ENCODE measurements at regions not wholly inside any gene's neighbourhood (a gene's known extent, or its start where the extent isn't known, plus 50 kb on each side); places are given as distances from the start of the nearest gene placed in this dataset.
"Not testable (repeated sequence)": the region's sequence is repeated elsewhere in the genome, so short reads cannot be mapped to it uniquely, and the experiment has no call there.

DNA sequence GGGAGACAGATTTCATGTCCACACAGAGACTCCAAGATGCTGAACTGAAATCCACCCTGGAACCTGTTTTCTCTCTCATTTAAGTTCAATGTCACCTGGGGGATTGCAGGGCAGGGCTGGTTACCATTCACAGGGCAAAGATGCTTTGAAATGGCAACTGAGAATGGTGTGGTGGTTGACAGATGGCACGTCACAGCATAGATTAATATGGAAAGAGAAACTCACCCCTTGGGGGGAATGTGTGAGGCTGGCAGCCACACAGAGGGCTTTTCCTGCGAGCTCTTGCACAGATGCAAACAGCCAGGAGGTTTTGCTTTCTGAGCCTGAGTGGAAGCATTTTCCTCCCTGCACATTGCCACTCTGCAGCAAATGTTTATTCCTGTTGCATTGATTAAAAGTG lies 167.3 kb upstream of the OSBPL11 start:
- not testable (repeated sequence) for H3K27ac Mint-ChIP-seq; H3K4me3 Mint-ChIP-seq; H3K9me3 Mint-ChIP-seq; H3K36me3 Mint-ChIP-seq (ENCODE audit: low read depth); H3K4me1 Mint-ChIP-seq (ENCODE audit: low read depth)
- H3K27me3 Mint-ChIP-seq (ENCODE audit: low read depth): peaks cover 40% of the 10 kb centered on the region

DNA sequence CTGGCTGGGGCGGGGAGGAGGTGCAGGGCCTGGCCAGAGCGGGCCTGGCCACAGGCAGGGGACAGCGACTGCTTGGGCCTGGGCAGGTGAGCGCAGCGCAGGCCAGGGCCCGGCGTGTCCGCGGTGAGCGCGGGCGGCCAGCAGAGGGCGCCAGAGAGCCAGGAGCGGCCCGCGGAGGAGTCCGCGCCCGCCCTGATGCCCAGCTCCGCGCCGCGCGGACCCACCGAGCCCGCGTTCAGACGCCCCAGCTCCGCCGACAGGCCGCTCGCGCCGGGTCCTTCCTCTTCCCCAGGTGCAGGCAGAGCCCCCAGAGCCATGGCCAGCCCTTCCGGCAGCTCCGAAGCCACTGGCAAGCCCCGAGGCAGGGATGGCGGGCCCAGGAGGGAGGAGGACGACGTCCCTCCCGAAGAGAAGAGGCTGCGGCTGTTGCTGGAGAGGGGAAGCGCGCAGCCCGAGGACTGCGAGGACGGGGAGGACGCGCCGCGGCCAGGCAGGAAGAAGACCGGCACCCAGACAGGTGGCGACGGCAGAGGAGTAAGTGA lies 171.1 kb upstream of the OSBPL11 start:
- Mint-ChIP-seq H3K4me3 (peak overlapping the region; percentile 40), H3K27me3 (ENCODE audit: low read depth) (peaks cover 38% of the 10 kb centered on the region)
- H3K9me3 Mint-ChIP-seq; H3K27ac Mint-ChIP-seq; H3K4me1 Mint-ChIP-seq (ENCODE audit: low read depth); H3K36me3 Mint-ChIP-seq (ENCODE audit: low read depth): not testable (repeated sequence)

DNA sequence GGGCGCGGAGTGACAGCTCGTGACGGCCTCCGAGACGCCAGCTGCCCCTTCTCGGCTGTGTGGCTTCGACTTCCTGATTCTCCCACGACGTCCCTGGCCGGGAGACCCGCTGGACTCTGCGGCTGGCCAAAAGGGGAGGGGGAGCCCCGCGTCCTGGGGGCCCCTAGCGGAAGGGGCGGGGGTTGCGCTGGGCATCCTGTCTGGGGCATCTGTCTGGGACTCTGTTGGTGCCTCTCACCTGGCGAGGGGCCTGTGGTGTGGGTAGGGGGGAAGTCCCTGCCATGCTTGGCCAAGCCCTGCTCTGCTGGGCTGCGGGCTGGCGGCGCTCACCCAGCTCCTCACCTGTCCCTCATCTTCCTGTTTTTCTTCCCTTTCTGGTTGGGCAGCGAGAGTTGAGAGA lies 171.6 kb upstream of the OSBPL11 start:
- Mint-ChIP-seq H3K27me3 (ENCODE audit: low read depth) (peaks cover 35% of the 10 kb centered on the region), H3K4me3 (peak overlapping the region; percentile 76)
- not testable (repeated sequence) for H3K4me1 Mint-ChIP-seq (ENCODE audit: low read depth); H3K36me3 Mint-ChIP-seq (ENCODE audit: low read depth); H3K27ac Mint-ChIP-seq; H3K9me3 Mint-ChIP-seq

DNA sequence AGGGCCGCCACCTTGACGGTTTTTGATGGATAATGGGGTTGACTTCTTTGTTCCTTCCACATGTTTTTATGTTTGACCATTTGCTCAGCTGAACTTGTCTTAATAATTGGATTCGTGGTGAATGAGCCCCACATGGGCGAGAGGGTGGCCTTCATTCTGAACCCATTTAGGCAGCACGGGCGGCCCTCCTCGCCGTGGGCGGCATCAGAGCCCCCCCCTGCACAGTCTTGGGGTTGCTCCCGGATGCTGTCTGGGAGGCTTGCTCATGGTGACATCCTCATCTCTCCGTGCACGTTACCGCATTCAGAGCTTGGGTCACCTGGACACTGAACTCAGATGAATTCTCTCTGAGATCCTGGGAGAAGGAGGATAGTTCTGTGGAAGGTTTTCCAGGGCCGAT lies 172.3 kb upstream of the OSBPL11 start:
- Mint-ChIP-seq H3K4me1 (ENCODE audit: low read depth) (no peaks in the 10 kb centered on the region), H3K27ac (no peak overlapping the region), H3K9me3 (no peaks in the 10 kb centered on the region), H3K27me3 (ENCODE audit: low read depth) (peaks cover 29% of the 10 kb centered on the region), H3K4me3 (peak overlapping the region; percentile 76), H3K36me3 (ENCODE audit: low read depth) (no peaks in the 10 kb centered on the region)

DNA sequence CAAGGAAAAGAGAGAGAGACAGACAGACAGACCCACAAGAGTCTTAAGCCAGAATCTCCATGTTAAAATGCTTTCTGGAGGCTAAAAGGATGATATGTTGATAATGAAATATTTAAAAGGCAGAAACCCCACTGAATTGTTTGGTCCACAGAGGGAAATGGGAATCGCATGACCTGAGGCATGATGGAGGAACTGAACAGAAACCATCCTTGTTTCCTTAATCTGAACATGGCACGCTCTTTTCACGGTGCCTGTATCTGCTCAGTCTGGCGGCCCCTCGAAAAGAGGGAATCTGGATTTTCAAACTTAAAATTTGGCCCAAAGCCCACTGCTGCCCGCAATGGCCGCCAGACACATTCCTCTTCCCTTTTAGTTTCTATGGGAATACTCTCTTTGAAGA lies 173.5 kb upstream of the OSBPL11 start:
- H3K27me3 Mint-ChIP-seq (ENCODE audit: low read depth): peaks cover 29% of the 10 kb centered on the region
- not testable (repeated sequence) for H3K4me1 Mint-ChIP-seq (ENCODE audit: low read depth); H3K27ac Mint-ChIP-seq; H3K9me3 Mint-ChIP-seq; H3K36me3 Mint-ChIP-seq (ENCODE audit: low read depth); H3K4me3 Mint-ChIP-seq

DNA sequence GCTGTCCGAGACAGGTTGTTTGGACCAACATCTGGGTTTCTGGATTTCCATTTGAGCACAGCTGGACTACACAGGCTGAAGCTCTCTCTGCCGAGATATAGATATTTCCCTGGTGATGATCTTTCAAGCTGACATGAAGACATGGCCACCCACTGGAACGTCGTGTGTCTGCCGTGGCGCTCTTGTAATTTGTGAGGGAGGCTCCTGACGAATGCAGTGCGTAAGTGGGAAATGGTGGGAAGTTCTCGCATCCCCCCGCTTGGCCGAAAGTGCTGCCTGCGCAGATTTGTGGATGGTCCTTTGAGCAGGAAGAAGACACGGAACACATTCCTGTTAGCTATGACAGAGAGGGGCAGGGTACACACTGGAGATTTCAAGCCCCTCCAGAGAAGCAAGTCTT lies 176.2 kb upstream of the OSBPL11 start:
- H3K9me3 Mint-ChIP-seq; H3K4me3 Mint-ChIP-seq; H3K27ac Mint-ChIP-seq; H3K4me1 Mint-ChIP-seq (ENCODE audit: low read depth); H3K27me3 Mint-ChIP-seq (ENCODE audit: low read depth); H3K36me3 Mint-ChIP-seq (ENCODE audit: low read depth): not testable (repeated sequence)

DNA sequence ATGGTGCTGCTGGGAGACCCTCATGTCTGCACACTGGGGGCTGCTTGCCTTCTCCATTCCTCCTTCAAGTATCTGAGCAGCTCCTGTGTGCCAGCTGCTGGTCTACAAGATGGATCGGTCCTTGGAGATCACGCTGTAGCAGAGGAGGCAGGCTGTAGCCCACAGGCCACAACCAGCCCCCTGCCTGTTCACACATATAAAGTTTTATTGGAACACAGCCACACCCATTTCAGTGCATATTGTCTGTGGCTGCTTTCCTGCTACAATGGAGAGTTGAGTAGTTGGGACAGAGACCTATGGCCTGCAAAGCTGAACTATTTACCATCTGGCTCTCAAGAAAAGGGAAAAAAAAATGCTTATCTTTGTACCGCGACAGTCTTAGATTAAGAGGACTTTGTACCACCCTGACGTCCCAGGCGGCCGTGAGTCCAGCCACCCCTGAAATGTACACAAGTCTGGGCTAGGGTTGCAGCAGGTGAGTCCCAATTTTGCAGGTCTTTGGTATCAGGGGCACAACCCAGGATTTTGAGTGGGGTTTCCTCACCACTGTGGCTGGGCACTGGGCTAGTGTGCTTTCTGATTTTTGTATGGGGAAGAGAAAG lies 179.2 kb upstream of the OSBPL11 start:
- H3K9me3 Mint-ChIP-seq: not testable (repeated sequence)

DNA sequence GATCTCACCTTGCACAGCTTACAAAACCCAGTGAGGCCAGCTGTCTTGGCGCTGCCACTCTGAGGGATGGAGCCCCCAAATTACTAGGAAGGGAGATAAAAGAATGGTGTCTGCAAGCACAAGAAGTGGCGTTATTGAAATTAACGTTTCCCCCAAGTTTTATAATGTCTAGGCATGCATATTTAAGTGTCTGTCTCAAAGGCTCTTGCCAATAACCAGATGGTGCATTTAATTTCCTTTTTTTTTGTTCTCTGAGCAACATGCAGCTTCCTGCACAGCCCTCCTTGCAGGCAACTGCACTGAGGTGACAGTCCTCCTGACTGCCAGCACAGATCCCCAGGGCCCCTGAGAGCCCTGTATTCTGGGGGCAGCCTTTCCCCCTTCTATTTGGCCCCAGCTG lies 179.8 kb upstream of the OSBPL11 start:
- not testable (repeated sequence) for H3K36me3 Mint-ChIP-seq (ENCODE audit: low read depth); H3K9me3 Mint-ChIP-seq; H3K27me3 Mint-ChIP-seq (ENCODE audit: low read depth); H3K4me1 Mint-ChIP-seq (ENCODE audit: low read depth); H3K27ac Mint-ChIP-seq; H3K4me3 Mint-ChIP-seq

More for the DNA sequence above, 179.2 kb upstream of the OSBPL11 start:
- H3K4me3 Mint-ChIP-seq; H3K27me3 Mint-ChIP-seq (ENCODE audit: low read depth); H3K4me1 Mint-ChIP-seq (ENCODE audit: low read depth); H3K27ac Mint-ChIP-seq; H3K36me3 Mint-ChIP-seq (ENCODE audit: low read depth): not testable (repeated sequence)

DNA sequence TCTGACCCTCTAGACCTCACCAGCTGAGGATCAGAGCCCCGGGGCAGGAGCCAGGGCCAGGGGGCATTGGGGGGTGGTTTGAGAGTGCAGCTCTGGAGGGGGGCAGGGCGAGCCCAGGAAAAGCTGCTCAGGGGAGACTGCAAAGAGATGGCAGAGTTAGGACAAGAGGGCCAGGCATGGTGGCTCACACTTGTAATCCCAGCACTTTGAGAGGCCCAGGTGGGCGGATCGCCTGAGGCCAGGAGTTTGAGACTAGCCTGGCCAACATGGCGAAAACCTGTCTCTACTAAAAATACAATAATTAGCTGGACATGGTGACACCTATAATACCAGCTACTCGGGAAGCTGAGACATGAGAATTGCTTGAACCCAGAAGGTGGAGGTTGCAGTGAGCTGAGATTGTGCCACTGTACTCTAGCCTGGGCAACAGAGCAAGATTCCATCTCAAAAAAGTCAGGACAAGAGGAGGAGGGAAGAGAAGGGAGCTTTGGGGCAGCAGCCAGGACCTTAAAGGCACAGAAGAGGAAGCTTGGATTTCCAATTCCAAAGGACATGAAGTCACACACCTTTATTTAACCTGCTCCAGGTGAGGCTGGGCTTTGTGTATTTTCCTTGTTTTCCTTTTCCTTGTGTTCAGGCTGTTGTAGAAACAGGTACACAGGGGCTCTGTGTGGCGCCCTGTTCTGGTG lies 180.5 kb upstream of the OSBPL11 start:
- not testable (repeated sequence) for H3K36me3 Mint-ChIP-seq (ENCODE audit: low read depth); H3K27ac Mint-ChIP-seq; H3K4me3 Mint-ChIP-seq; H3K9me3 Mint-ChIP-seq; H3K27me3 Mint-ChIP-seq (ENCODE audit: low read depth); H3K4me1 Mint-ChIP-seq (ENCODE audit: low read depth)

DNA sequence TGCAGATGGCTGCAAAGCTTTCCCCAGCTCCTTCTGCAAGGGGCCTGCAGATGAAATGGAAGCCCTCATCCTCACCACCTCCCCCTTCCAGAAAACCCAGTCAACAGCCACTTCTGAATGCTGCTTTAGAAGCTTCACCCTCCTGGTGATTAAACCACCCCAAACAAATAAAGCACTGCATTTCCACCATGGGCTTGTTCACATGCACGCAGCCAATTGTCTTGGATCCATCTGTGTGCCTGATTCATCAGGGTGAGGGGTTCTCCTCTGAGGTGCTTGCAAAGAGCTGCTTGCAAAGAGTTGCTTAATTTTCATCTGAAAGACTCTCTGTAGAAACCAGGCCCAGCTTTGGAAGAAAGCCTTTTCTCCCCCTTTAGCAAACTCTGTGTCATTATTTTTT lies 184.0 kb upstream of the OSBPL11 start:
- not testable (repeated sequence) for H3K9me3 Mint-ChIP-seq; H3K4me1 Mint-ChIP-seq (ENCODE audit: low read depth); H3K4me3 Mint-ChIP-seq; H3K27ac Mint-ChIP-seq; H3K36me3 Mint-ChIP-seq (ENCODE audit: low read depth); H3K27me3 Mint-ChIP-seq (ENCODE audit: low read depth)

DNA sequence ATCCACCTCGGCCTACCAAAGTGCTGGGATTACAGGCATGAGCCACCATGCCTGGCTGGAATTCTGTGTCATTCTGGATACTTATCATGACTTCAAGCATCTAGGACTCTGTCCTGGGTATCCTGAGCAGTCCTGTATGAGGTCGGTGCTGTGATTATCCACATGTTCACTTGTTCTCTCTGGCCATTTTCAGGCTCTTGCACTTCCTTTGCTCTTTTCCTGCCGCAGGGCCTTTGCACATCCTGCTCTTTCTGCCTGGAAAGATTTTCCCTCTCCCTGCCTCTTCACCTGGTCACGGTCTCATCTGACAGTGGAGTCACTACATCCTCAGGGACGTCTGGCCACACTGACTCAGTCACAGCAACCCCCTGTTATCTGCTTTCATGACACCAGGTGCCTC lies 184.6 kb upstream of the OSBPL11 start:
- H3K36me3 Mint-ChIP-seq (ENCODE audit: low read depth); H3K27ac Mint-ChIP-seq; H3K9me3 Mint-ChIP-seq; H3K27me3 Mint-ChIP-seq (ENCODE audit: low read depth); H3K4me3 Mint-ChIP-seq; H3K4me1 Mint-ChIP-seq (ENCODE audit: low read depth): not testable (repeated sequence)

DNA sequence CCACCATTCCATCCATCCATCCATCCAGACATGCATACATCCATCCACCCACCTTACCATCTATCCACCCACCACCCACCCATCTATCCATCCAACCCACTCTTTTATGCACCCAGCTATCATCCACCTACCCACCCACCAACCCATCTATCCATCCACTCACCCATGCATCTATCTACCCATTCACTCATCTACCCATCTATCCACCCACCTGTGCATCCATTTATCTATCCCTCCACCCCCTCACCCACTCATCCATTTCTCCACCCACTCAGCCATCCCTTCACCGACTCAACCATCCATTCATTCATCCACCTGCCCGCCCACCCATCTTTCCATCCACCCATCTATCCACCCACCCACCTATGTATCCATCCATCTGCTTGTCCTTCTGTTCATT lies 186.4 kb upstream of the OSBPL11 start:
- not testable (repeated sequence) for H3K4me1 Mint-ChIP-seq (ENCODE audit: low read depth); H3K36me3 Mint-ChIP-seq (ENCODE audit: low read depth); H3K4me3 Mint-ChIP-seq; H3K27me3 Mint-ChIP-seq (ENCODE audit: low read depth); H3K27ac Mint-ChIP-seq; H3K9me3 Mint-ChIP-seq

DNA sequence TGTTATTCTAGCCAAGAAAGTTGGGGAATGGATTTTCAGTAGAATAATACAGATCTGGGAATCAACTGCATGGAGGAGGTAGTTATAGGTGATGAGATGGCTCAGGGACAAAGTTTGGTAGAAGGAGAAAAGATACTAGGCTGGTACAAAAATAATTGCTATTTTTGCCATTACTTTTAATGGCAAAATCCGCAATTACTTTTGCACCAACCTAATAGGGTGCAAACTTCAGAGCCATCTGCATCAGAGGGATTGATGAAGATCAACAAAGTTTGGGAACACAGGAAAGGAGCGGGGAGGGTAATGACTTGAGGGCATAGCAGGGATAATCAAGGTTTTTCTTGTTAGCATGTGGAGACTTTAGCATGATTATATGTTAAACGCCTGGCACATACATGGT lies 178.7 kb upstream of the ROPN1B start:
- not testable (repeated sequence) for H3K36me3 Mint-ChIP-seq (ENCODE audit: low read depth); H3K27ac Mint-ChIP-seq; H3K4me3 Mint-ChIP-seq; H3K4me1 Mint-ChIP-seq (ENCODE audit: low read depth); H3K27me3 Mint-ChIP-seq (ENCODE audit: low read depth); H3K9me3 Mint-ChIP-seq

DNA sequence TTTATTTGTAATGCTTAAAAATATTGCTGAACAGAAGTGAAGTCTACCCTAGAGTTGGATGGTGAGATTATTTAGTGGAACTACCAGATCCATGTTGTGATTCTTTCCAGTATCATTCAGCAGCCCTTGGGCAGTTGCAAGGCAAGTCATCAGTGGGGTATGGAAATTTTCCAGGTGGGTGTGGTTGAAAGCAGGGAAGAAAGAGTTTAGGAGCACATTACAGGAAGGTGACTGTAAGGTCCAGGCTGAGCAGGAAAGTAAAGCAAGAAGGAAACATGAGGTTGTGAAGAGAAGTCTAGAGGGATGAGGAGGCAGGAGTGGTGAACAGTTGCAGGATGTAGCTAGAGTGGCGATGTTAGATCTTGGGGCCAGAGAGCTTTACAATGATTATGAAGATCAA lies 178.0 kb upstream of the ROPN1B start:
- not testable (repeated sequence) for H3K27me3 Mint-ChIP-seq (ENCODE audit: low read depth); H3K27ac Mint-ChIP-seq; H3K4me1 Mint-ChIP-seq (ENCODE audit: low read depth); H3K9me3 Mint-ChIP-seq; H3K36me3 Mint-ChIP-seq (ENCODE audit: low read depth); H3K4me3 Mint-ChIP-seq

DNA sequence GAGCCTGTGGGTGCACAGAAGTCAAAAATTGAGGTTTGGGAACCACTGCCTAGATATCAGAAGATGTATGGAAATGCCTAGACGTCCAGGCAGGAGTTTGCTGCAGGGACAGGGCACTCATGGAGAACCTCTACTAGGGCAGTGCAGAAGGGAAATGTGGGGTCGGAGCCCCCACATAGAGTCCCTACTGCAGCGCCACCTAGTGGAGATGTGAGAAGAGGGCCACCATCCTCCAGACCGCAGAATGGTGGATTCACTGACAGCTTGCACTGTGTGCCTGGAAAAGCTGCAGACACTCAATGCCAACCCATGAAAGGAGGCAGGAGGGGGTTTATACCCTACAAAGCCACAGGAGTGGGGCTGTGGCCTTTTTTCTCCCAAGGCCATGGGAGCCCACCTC lies 159.0 kb upstream of the ROPN1B start:
- H3K27me3 Mint-ChIP-seq (ENCODE audit: low read depth): not testable (repeated sequence)

DNA sequence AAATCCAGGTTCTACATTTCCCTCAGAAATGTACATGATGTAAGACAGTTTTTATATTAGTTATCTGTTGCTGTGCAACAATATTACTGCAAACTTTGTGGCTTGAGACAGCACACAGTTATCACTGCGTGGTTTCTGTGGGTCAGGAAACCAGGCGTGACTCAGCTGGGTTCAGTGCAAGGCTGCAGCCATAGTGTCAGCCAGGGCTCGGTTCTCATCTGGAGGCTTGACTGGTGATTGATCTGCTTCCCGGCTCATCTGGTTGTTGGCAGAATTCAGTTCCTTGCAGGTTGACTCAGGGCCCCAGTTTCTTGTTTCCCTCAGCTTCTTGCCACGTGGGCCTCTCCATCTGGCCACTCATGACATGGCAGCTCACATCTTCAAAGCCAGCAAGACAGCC lies 146.8 kb upstream of the ROPN1B start:
- not testable (repeated sequence) for H3K27ac Mint-ChIP-seq; H3K4me1 Mint-ChIP-seq (ENCODE audit: low read depth)

More for the DNA sequence above, 159.0 kb upstream of the ROPN1B start:
- H3K36me3 Mint-ChIP-seq (ENCODE audit: low read depth); H3K27ac Mint-ChIP-seq; H3K4me3 Mint-ChIP-seq; H3K4me1 Mint-ChIP-seq (ENCODE audit: low read depth): not testable (repeated sequence)
- peaks cover 40% of the 10 kb centered on the region for H3K9me3 Mint-ChIP-seq

More for the DNA sequence above, 146.8 kb upstream of the ROPN1B start:
- H3K27me3 Mint-ChIP-seq (ENCODE audit: low read depth); H3K36me3 Mint-ChIP-seq (ENCODE audit: low read depth); H3K4me3 Mint-ChIP-seq: not testable (repeated sequence)
- peaks cover 19% of the 10 kb centered on the region for H3K9me3 Mint-ChIP-seq

Measured in T-helper 1 cell treated with Interleukin-12 subunit alpha and Interleukin-12 subunit beta and Interleukin-4 antibody, amounts not matched to agents 30 μg/mL and 1 μg/mL, for 36 hours (primary cell).